ENCODE measurements at regions not wholly inside any gene's neighbourhood (a gene's known extent, or its start where the extent isn't known, plus 50 kb on each side); places are given as distances from the start of the nearest gene placed in this dataset.

DNA sequence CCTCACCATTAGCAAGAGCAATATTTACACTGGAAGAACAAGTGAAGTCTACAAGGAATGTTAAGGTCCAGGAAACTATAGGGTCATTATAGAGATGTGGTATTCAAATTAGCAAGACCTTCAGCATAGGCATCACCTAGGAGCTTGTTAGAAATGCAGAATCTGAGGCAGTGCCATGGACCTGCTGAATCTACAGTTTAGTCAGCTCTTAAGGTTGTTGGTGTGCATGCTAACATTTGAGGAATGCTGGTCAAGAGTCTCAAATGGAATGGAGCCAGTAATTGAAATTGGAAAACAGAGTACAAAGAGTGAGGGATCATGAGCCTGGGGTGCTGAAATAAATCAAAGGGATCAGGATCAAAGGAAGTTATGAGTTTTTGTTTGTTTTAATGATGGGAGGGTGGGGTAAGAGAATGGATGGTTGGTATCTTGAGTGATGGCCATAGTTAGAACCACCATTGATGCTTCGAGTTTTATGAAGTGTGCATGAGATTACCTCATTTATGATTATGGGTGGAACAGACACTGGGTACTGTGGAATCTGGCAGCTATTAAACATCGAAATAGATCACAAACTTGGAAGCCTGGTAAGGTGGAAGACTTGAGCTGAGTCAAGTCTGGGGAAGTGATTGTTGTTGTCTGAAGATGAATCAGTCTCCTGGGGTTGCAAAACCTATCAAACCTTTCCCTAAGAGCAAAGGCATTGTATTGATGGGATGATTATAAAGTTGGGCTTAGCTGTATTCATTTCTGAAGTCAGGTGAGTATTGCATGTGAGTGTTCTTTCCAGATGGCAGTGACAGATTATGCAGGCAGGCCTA, 323.3 kb upstream of the E2F7 start:
- ATAC-seq (no peak), DNase-seq (no peak)
- no peaks in the 10 kb centered on the region for H3K36me3 ChIP-seq
- TF ChIP-seq, protein P1, sequence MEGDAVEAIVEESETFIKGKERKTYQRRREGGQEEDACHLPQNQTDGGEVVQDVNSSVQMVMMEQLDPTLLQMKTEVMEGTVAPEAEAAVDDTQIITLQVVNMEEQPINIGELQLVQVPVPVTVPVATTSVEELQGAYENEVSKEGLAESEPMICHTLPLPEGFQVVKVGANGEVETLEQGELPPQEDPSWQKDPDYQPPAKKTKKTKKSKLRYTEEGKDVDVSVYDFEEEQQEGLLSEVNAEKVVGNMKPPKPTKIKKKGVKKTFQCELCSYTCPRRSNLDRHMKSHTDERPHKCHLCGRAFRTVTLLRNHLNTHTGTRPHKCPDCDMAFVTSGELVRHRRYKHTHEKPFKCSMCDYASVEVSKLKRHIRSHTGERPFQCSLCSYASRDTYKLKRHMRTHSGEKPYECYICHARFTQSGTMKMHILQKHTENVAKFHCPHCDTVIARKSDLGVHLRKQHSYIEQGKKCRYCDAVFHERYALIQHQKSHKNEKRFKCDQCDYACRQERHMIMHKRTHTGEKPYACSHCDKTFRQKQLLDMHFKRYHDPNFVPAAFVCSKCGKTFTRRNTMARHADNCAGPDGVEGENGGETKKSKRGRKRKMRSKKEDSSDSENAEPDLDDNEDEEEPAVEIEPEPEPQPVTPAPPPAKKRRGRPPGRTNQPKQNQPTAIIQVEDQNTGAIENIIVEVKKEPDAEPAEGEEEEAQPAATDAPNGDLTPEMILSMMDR (IDR thresholded peaks at IDR 0.05) = no peak
- intact Hi-C loops (cut with DNase I) = no loop called here
- H3K9me3 ChIP-seq = no peaks in the 10 kb centered on the region
- no peak overlapping the region for H3K4me3 ChIP-seq
- H3K27me3 ChIP-seq (ENCODE audit: low read depth) = no peaks in the 10 kb centered on the region
- H3K4me1 ChIP-seq = no peaks in the 10 kb centered on the region
- H3K27ac ChIP-seq = no peak overlapping the region

GRCh38 chr12:77387671-77388070, 322.3 kb upstream of the E2F7 start:
- Histone ChIP-seq H3K27ac (no peak overlapping the region), H3K4me1 (no peaks in the 10 kb centered on the region), H3K4me3 (no peak overlapping the region), H3K27me3 (ENCODE audit: low read depth) (no peaks in the 10 kb centered on the region), H3K9me3 (no peaks in the 10 kb centered on the region), H3K36me3 (no peaks in the 10 kb centered on the region)
- TF ChIP-seq, protein P1 (IDR thresholded peaks at IDR 0.05) = no peak
- DNase-seq = no peak
- intact Hi-C loops (cut with DNase I) = no loop called here
- ATAC-seq = no peak

- intact Hi-C loops (cut with DNase I) = no loop called here
- Histone ChIP-seq H3K27ac (no peak overlapping the region), H3K4me3 (no peak overlapping the region), H3K9me3 (no peaks in the 10 kb centered on the region), H3K27me3 (ENCODE audit: low read depth) (no peaks in the 10 kb centered on the region), H3K36me3 (no peaks in the 10 kb centered on the region), H3K4me1 (no peaks in the 10 kb centered on the region)
- ATAC-seq (no peak), DNase-seq (no peak)
- TF ChIP-seq, protein P1 (IDR thresholded peaks at IDR 0.05) = no peak
Observed at GRCh38 chr12:77387214-77387613, 321.8 kb upstream of the E2F7 start.

DNA sequence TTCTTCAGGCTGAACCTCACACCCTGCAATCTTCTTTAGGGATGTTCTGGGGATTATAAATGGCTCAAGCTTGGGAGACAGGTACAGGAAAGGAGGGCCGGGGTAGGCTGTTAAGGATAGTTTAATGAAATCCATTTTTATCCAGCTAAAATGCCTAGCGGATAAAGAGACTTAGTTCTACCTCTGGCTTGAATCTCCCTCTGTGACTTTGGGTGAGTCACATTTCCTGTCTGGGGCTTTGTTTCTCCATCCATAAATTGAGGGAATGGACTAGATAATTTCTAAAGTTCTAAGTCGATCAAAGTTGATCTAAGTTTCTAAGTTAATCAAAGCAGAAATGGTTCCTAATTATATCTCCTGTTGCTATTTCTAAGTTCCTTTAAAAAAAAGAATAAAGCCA, 319.6 kb upstream of the E2F7 start:
- intact Hi-C loops (cut with DNase I) = no loop called here
- Histone ChIP-seq H3K27me3 (ENCODE audit: low read depth) (no peaks in the 10 kb centered on the region), H3K27ac (no peak overlapping the region), H3K9me3 (no peaks in the 10 kb centered on the region), H3K36me3 (no peaks in the 10 kb centered on the region), H3K4me3 (no peak overlapping the region), H3K4me1 (no peaks in the 10 kb centered on the region)
- DNase-seq (no peak), ATAC-seq (no peak)
- TF ChIP-seq, protein P1 (IDR thresholded peaks at IDR 0.05) = no peak

DNA sequence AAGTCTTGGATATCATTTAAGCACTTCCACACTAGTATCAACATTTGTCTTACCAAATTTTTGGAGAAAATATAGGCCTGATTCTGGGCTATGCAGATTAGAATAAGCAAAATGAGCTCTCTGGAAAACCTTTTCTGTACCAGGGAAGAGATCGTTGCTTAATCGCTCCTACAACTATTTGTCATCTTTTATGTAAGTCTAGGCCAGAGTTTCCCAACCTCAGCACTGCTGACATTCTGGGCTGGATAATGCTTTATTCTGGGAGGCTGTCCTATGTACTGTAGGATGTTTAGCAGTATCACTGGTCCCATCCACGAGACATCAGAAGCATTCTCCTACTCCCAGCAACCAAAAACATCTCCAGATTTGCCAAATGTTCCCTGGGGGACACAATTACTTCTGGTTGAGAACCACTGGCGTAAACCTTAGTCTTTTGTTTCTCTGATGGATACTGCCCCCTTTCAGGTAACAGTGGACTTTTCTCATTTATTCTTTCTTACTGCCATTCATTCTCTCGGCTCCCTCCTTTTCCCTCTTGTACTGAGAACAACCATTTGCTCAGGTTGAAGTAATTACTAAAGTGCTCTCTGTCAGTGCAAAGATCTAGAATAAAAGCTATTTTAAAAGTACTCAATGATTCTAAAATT, 316.9 kb upstream of the E2F7 start:
- TF ChIP-seq, protein P1 (IDR thresholded peaks at IDR 0.05) = no peak
- Histone ChIP-seq H3K36me3 (no peaks in the 10 kb centered on the region), H3K4me3 (no peak overlapping the region), H3K4me1 (no peaks in the 10 kb centered on the region), H3K9me3 (no peaks in the 10 kb centered on the region), H3K27ac (no peak overlapping the region), H3K27me3 (ENCODE audit: low read depth) (no peaks in the 10 kb centered on the region)
- no peak for ATAC-seq
- no peak for DNase-seq
- intact Hi-C loops (cut with DNase I) = no loop called here

Measured in lower lobe of right lung (tissue), 2 donors.